C1 segment of cervical spinal cord (tissue), 14 donors: ENCODE measurements at regions not wholly inside any gene's neighbourhood (a gene's known extent, or its start where the extent isn't known, plus 50 kb on each side); places are given as distances from the start of the nearest gene placed in this dataset.
"Not testable (repeated sequence)": the region's sequence is repeated elsewhere in the genome, so short reads cannot be mapped to it uniquely, and the experiment has no call there.

ENCODE experiments used
- DNase-seq, 14 donors: peaks; one replicate each; lab custom pipeline; 2025; lab: John Stamatoyannopoulos, UW

DNA sequence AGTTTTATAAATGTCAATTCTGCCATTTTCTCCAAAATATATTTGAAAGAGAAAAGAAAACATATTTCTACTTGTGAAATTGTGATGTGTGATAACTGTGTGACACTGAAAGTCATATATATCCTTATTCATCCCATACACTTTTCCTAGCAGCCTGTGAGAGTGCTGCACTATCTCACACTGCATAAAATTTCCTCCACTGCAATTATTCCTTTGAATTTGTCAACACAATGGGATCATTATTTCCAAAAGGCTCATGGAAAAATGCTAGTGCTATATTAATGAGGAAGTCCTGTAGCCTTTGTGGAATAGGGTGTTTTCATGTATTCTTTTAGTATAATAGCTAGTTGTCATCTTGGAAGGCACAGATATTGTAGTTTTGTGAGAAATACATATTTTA lies 504.1 kb downstream of the RPL10L start:
- DNase-seq, result no peak

DNA sequence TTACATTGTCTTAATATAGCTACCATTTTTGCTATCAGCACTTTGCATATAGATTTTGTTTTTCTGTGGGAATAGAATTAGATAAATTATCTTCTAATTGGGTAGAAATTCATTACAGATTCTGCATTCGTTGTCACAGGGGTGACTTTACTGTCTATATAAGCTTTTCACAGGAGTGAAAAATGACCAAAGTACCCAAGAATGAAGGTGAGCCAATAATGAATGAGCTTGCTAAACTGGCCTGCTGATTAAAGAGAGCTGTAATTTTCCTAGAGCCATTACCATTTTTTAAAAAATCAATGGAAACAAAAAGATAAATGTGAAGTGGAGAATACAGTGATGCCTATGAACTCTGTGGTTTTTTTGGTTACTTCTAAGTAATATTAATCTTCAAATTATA lies 504.6 kb downstream of the RPL10L start:
- no peak for DNase-seq

DNA sequence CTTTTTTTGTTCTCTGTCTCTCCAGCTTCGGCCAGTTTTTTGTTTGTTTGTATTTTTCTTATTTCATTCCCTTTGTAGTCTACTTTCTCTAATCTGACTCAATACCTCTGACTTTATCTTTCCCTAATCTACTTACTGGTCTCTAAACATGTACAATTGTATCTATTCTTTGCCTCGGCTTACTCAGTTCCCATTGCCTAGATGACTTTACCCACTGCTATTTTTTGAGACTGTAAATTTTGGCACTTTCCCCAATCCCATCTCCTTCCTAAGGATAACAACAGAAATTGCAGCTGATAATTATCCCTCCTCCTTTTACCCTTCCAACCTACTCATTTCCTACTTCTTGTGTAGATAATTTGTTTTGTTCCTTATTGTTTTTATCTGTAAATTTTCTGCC lies 511.1 kb downstream of the RPL10L start:
- DNase-seq, result no peak

DNA sequence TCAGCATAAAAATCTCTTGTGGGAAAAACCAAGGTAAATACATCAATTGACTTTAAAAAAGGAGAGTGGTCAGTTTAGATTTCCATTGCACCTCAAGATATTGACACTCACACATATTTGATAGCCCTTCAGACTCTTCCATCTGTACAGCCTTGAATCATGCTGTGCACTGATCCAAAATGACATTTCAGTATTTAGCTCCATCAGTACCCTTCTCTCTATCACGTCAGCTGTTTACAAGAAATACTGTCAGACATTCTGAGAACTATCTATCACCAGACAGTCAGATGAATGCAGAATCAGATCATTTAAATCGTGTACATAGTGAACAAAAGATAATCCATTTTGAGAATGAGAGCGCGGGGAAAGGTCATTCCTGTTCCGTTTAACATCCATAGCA lies 511.9 kb downstream of the RPL10L start:
- DNase-seq, result no peak

DNA sequence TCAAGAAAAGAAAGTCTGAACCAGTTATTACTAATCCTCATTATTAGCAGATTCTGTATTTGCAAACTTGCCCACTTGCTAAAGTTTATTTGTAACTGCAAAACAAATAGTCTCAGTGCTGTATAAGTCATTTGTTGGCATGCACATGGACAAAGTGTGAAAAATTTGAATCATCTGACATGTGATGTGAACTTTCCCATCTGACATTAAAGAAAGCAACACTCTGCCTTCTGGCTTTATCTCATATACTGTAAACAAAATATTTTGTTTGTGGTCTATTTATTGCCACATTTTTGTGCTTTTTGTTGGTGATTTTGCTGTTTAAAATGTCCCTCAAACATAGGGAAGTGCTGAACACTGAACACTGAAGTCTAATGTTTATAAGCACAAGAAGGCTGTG lies 513.8 kb downstream of the RPL10L start:
- DNase-seq, result no peak

DNA sequence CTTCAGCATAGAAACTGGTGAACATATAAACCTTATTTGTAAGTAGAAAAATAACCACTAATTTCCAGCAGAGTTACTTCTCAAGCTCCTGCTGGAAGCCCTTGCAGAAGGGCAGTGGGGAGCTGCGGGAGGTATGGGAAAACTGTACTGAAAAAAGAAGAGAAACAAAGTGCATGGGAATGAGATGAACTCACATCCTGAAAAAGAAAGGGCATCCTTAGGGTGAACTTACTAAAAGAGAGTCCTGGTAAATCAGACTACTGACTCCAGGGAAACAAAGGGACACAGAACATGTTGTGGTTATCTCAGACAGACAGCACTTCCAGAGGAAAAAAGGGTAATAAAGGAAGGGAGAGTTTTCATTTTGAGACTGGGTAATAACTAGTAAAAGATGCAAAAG lies 515.1 kb downstream of the RPL10L start:
- DNase-seq, result no peak

DNA sequence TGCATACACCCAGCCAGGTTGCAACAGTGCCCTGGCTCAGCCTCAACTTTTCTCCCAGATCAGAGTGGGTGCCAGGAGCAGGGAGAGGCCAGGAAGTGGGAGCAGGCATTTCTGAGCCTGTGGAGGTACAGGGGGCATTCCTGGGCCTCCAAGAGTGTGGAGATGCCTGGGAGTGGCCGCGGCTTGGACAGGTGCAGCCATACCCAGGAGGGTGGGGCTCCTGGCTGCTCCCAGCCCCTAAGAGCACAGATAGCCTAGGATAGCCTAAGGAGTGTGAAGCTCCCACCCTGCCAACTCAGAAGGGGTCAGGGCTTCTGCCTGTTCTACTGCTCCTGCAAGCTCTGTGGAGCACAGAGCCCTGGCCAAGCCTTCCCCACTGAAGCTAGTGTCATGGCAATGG lies 543.4 kb downstream of the RPL10L start:
- DNase-seq, result no peak

DNA sequence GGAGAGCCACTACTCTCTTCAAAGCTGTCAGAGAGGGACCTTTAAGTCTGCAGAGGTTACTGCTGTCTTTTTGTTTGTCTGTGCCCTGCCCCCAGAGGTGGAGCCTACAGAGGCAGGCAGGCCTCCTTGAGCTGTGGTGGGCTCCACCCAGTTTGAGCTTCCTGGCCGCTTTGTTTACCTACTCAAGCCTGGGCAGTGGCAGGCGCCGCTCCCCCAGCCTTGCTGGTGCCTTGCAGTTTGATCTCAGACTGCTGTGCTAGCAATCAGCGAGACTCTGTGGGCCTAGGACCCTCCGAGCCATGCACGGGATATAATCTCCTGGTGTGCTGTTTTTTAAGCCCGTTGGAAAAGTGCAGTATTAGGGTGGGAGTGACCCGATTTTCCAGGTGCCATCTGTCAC lies 550.7 kb downstream of the RPL10L start:
- not testable (repeated sequence) for DNase-seq

DNA sequence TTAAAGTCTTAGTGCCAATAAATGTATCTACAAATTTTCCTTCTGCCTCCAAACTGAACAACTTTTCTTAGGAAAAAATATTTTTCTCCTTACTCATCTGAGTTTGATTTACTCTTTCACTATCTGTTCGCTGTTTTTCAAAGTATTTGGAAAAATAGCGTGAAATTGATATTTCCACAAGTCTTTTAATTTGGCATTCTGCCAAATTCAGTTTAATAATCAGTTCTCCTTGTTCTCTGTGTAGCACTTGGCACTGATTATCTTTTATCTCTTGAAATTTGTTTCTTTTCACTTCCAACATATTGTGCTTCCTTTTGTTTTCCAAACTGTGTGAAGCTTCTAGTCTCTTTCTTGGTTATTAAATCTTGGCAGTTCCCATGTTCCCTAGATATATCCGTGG lies 559.8 kb downstream of the RPL10L start:
- DNase-seq, result no peak

DNA sequence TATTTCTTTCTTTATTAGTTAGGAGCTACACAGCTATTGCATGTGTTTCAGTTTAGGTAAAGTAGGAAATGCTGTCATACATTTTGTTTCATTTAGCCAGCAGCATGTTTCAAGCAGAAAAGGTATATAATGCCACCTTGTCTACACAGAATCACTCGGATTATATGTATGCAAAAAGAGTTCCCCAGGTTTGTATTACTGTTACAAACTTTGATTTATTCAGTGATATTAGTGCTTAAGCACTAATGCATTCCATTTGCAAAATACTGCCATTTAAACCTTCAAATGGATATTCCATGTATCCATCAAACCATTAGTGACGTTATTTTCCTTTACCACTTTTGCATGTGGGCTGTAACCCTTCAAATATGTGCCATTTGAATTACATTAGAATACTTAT lies 564.0 kb downstream of the RPL10L start:
- no peak for DNase-seq

DNA sequence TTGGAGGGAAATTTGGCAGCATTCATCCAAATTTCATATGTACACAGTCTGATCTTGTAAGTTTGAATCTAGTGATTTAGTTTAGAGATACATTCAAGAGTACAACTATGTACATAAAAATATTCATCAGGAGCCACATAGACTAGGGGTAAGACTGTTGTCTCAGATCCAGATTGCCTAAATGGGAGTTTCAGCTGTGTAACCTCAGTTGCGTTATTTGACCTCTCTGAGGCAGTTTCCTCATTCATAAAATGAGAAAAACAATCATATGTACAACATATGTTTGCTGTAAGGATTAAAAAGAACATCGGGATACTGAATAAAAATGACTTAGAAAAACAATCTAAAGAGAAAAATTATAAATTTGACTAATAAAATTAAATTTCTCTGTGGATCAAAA lies 577.5 kb downstream of the RPL10L start:
- DNase-seq, result no peak

DNA sequence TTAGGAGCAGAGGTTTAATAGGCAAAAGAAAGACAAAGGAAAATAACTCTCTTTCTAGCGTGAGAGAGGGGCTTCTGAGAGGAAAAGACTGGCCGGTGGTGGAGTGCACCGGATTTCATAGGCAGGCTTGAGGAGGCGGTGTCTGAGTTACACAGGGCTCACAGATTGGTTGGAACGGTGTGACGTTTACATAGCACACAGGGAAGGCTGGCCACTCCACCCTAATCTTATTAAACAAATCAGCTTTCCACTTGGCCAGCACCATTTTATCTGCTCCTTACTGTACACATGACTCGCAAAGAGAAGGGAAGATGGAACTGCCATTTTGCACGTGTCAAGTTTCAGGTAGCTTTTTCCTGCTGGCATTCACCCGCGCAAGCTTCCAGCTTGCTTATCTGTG lies 587.7 kb downstream of the RPL10L start:
- no peak for DNase-seq

DNA sequence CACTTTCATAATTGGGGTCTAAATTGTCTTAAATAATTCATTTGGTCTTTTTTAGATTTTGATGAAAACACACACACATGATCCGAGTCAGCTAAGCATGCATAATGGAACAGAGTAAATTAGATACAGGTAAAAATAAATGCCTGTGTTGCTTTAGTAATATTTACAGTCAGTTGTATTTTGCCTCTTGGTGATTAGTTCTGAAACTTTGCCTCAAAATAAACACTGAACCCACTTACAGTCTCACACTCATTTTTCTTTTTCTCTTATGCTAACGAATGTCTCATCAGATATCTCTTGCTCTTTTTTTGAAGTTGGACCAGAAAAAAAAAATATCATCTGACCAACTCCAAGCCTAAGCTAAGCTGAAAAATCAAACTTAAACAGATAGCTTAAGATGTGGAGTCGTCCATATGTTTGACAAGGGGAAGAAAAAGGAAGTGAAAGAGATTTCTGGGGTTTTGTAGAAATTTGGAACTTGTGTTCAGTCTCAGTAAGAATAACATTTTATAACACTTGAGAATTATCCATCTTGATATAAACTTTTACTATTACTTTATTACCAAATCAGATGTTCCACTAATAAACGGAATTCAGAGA lies 592.5 kb downstream of the RPL10L start:
- DNase-seq, result no peak

DNA sequence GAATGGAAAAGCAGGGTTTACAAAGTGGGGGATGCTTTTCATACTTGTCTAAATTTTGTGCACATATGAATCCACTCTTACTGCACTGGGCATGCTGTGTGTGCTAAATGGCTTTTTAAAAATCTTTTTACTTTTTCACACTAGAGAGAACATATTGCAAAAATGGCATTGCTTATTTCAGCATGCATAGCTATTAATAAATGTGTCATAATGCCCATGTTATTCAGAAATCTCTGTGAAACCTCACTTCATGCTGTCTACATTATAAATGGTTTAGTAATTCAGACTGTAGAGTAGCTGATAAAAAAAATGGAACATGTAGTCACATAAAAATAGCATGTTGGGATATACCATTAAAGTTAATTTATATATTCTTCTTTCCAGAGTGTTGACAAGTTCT lies 593.8 kb downstream of the RPL10L start:
- no peak for DNase-seq

DNA sequence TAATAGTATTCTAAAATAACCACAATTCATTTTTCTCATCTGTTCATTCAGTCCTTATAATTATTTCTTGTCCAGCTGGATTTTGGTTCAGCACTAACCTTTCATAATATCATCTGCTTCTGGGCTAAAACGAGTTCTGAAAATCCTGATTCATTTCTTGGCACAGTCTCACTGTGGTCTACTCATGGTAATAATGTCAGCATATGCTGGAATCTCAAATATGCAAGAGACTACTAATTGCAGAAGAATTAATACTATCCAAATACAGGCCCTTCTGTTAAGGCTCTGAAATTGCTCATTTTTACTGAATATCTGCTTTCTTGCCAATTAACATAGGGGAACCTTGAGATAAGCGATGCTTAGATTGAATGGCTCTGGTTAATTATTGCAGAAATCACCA lies 597.1 kb downstream of the RPL10L start:
- DNase-seq, result no peak

DNA sequence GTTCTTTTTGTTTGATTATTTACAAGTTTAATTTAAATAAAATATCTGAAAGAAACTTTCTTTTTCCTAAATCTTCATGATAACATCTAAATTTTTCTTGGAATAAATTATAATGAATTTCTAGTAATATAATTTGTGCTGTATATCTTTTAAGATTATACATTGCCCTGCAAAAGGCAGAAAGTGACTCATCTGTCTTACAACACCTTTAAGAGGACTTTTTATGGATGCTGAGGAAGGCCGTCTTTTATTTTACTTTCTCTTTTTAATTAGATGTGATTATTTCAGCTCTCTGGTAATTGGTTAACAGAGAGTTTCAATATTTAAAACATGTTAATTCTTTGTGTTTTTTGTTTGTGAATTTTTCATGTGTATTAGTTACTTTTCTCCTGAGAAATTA lies 598.4 kb downstream of the RPL10L start:
- DNase-seq, result no peak

DNA sequence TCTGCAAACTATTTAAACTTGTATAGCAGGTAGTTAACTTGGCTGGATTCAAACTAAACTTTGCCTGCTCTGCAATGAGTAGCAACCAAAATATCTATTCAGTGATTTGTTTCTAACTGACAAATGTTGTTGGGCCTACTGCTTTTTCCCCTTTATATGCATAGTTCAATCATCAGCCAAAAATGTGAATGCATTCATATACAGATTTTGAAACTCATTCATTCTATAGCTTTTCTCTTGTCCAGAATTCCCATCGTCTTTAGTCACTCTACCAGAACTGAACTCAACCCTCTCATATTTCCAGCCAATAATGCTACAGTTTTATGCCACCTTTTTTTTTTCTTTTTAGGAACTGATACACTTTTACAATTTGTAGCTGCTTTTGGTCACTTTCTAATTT lies 599.8 kb downstream of the RPL10L start:
- DNase-seq, result no peak

DNA sequence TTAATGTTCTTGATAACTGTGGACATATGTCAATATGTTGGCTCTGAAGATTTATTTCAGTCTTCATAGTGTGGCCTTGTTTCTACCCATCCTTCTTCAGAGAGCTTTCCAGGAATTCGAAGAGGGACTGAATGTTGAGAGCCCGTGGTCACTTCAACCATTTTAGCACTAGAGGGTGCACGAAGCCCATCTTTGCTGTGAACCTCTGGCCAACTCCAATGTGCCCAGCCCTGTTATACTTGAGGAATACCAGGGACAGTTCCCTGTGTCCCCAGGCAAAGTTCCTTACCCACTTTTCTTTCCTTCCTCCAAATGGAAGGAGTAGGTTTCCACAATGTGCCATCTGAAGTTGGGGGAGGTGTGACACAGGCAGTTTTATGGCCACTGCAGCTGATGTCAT lies 603.5 kb downstream of the RPL10L start:
- DNase-seq, result no peak

DNA sequence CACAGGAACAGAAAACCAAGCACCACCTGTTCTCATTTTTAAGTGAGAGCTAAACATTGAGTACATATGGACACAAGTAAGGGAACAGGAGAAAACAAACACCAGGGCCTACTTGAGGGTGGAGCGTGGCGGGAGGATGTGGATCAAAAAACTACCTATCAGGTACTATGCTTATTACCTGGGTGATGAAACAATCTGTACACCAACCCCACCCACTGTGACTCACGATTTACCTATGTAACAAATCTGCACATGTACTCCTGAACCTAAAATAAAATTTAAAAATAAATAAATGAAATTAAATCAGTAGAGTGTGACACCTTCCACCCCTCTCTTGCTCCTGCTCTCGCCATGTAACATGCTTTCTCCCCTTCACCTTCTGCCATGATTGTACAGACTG lies 615.5 kb downstream of the RPL10L start:
- DNase-seq, result no peak

DNA sequence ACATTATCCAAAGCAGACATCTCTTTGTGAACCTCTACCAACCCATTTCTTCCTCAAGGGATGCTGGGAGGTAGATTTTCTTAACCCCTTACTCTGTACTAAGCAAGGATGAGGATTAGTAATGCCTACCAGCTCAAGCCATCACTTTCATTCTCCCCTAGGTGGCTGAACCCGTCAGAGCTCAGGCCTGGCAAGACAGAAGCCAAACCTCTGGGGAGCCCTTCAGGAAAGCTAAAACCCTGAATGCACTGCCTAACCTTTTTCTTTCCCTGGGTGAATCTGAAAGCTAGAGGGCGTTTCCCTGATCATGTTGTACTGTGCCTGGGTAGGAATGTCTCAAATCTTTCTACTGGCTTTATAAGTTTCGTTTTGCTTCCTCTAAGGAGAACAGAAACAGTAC lies 617.3 kb downstream of the RPL10L start:
- DNase-seq, result no peak

DNA sequence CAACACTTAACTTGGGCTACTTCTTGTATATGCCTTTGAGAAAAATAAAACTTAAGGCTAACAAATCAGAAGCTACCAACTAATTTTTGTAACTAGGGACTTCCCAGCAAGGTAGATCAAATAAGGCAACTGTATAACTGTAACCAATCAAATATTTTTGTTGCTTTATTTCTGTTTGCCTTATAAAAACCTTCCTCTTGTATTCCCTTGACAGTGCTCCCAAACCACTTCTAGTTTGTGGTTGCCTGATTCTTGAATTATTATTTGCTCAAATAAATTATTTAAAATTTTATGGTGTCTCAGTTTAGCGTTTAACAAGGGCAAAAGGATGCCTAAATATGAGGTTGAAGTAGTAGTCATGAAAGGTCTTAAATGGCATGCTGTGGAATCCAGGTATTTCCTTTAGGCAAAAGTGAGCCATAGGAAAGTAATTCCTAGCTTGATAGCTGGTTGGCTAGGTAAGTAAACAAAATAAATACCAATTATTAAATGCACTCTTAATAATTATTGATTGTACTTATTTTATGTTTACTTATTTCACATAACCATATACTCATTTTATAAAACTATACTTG lies 632.6 kb downstream of the RPL10L start:
- DNase-seq, result no peak

DNA sequence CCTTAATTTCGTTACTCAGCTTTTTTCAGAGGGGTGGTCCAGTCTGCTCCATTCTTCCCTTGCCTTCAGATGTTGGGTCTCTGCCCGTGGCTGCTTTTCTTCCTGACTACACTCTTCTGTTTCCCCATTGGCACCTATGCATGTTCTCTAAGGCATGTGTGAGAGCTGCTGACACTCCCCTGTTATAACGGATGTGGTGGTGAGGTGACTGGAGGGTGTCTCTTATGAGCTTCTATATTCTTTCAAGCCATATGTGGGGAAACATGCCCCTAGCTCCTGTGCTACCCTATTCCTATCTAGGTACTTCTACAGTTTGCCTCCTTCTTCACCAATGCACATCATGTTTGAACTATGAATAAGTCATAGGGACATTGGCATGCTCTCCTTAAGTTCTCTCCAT lies 643.2 kb downstream of the RPL10L start:
- no peak for DNase-seq

DNA sequence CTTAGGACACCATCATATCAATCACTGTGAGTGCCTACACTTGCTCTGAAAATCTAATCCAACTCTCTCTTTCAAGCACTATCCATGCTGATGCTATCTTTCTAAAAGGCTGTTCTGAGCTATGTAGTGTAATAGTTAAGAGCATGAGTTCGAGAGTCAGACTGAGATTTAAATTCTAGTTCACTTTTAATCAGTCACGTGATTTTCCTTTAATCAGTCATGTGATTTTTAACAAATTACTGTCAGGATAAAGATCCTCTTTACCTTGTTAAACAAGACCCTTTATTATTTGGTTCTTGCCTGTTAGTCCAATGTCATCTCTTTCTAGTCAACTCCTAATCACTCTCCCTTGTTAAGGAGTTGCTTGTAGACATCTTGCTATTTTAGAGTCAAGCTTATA lies 653.0 kb downstream of the RPL10L start:
- DNase-seq, result no peak

DNA sequence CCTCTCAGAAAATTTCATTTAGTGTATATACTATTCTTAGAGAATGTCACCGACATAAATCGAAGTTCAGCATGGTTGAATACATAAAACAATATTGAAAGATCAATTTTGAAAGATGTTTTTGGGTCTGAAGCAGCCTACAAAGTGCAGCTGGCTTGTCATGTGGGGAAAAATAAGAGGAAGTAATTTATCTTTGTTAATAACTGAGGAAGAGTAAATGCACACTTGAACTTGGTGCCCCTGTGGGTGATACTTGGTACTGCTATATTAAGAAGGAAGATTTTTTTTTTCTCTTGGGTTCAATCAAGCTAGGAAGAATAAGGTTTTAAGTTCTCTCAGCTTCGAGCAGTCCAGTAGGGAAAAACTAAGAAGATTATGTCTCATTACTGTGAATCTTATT lies 661.3 kb downstream of the RPL10L start:
- DNase-seq, result no peak
